AG04450 (cell line): ENCODE measurements at regions not wholly inside any gene's neighbourhood (a gene's known extent, or its start where the extent isn't known, plus 50 kb on each side); places are given as distances from the start of the nearest gene placed in this dataset.

ENCODE experiments used
- CTCF ChIA-PET: fragments of 300-600, 350-600 bp; formaldehyde crosslinking; extraction: SDS; loops from one replicate; lab custom pipeline; 2022; ENCODE audit warnings: antibody characterized with exemption, inconsistent platforms; lab: Charles Lee
- POLR2A ChIA-PET: fragments of 350-600 bp; formaldehyde crosslinking; extraction: SDS; loops from one replicate; lab custom pipeline; 2021; ENCODE audit warnings: antibody characterized with exemption, inconsistent platforms; lab: Yijun Ruan, JAX
- DNase-seq: peaks from one replicate; pipeline ENCODE4 v3.0.0-alpha.2; 2011; ENCODE audit warnings: low read depth, low spot score
- H3K27ac ChIP-seq: one replicate; pipeline ENCODE4 v1.5.1; 2012; ENCODE audit warnings: low read depth, low read length, control low read depth
- H3K27me3 ChIP-seq: one replicate; pipeline ENCODE4 v1.6.0; 2012; ENCODE audit warnings: low read length; ENCODE audit not compliant: control insufficient read depth, insufficient read depth
- H3K4me3 ChIP-seq: 2 replicates; pipeline ENCODE4 v1.5.1; 2011; ENCODE audit warnings: mild to moderate bottlenecking, low read depth, low read length, control low read depth
- H3K9me3 ChIP-seq: 2 replicates; pipeline ENCODE4 v1.5.1; 2012; ENCODE audit warnings: low read length; ENCODE audit not compliant: control insufficient read depth, insufficient read depth
- CTCF ChIP-seq: IDR thresholded peaks from 2 replicates; pipeline ENCODE4 v1.5.1; 2011; ENCODE audit warnings: low read depth, low read length, control low read depth, inconsistent platforms

- Histone ChIP-seq H3K27ac (no peak overlapping the region), H3K4me3 (no peak overlapping the region), H3K9me3 (no peaks in the 10 kb centered on the region), H3K27me3 (no peaks in the 10 kb centered on the region)
- POLR2A ChIA-PET = interaction anchor here (0.7 kb wide), 1 partner anchor 37 kb away, joined by 3 read pairs; no protein-coding TSS in a partner anchor
- TF ChIP-seq CTCF = no peak
- DNase-seq = no peak
- CTCF ChIA-PET = interaction anchor here (1.3 kb wide), 1 partner anchor 31 kb away, joined by 3 read pairs; no protein-coding TSS in a partner anchor
These were observed 91.6 kb upstream of the BMP2K start for GRCh38 chr4:78684325-78685079.

GRCh38 chr4:78687818-78688217, 88.3 kb upstream of the BMP2K start:
- Histone ChIP-seq H3K27ac (no peak overlapping the region), H3K27me3 (no peaks in the 10 kb centered on the region), H3K9me3 (no peaks in the 10 kb centered on the region), H3K4me3 (no peak overlapping the region)
- POLR2A ChIA-PET = interaction anchor here (1.0 kb wide), 1 partner anchor 41 kb away, joined by 3 read pairs; no protein-coding TSS in a partner anchor
- CTCF ChIA-PET = interaction anchor here (0.7 kb wide), 2 partner anchors 43 to 45 kb away, joined by 3 to 8 read pairs; no protein-coding TSS in a partner anchor
- no peak for DNase-seq
- no peak for TF ChIP-seq CTCF

GRCh38 chr4:78688366-78688765, 87.8 kb upstream of the BMP2K start:
- CTCF ChIA-PET = interaction anchor here (0.7 to 1.0 kb wide), 2 partner anchors 44 to 45 kb away, joined by 4 to 8 read pairs; no protein-coding TSS in a partner anchor
- no peak overlapping the region for H3K27ac ChIP-seq
- POLR2A ChIA-PET = no interaction called here
- no peak for DNase-seq
- H3K27me3 ChIP-seq = no peaks in the 10 kb centered on the region
- H3K9me3 ChIP-seq = no peaks in the 10 kb centered on the region
- no peak for TF ChIP-seq CTCF
- H3K4me3 ChIP-seq = no peak overlapping the region

- H3K9me3 ChIP-seq = no peaks in the 10 kb centered on the region
- no peak overlapping the region for H3K4me3 ChIP-seq
- ChIA-PET POLR2A (no interaction called here), CTCF (interaction anchor here (1.0 kb wide), 1 partner anchor 45 kb away, joined by 4 read pairs; no protein-coding TSS in a partner anchor)
- no peak overlapping the region for H3K27ac ChIP-seq
- DNase-seq = no peak
- no peaks in the 10 kb centered on the region for H3K27me3 ChIP-seq
- no peak for TF ChIP-seq CTCF
These were observed 86.9 kb upstream of the BMP2K start for GRCh38 chr4:78689261-78689660.

- ChIA-PET POLR2A (no interaction called here), CTCF (interaction anchor here (1.0 kb wide), 1 partner anchor 45 kb away, joined by 4 read pairs; no protein-coding TSS in a partner anchor)
- DNase-seq = no peak
- TF ChIP-seq CTCF = no peak
- Histone ChIP-seq H3K9me3 (no peaks in the 10 kb centered on the region), H3K4me3 (no peak overlapping the region), H3K27ac (no peak overlapping the region), H3K27me3 (no peaks in the 10 kb centered on the region)
These were observed 86.3 kb upstream of the BMP2K start for GRCh38 chr4:78689700-78690323.
